NCI-H2171 treated with DMSO at 0.1 percent for 48 hours (cell line): ENCODE measurements at regions not wholly inside any gene's neighbourhood (a gene's known extent, or its start where the extent isn't known, plus 50 kb on each side); places are given as distances from the start of the nearest gene placed in this dataset.
"Not testable (repeated sequence)": the region's sequence is repeated elsewhere in the genome, so short reads cannot be mapped to it uniquely, and the experiment has no call there.

Experiments
- DNase-seq: peaks from one replicate; lab custom pipeline; 2025; lab: John Stamatoyannopoulos, UW

GRCh38 chr2:209305746-209306196, 118.1 kb upstream of the MAP2 start:
- no peak for DNase-seq

DNA sequence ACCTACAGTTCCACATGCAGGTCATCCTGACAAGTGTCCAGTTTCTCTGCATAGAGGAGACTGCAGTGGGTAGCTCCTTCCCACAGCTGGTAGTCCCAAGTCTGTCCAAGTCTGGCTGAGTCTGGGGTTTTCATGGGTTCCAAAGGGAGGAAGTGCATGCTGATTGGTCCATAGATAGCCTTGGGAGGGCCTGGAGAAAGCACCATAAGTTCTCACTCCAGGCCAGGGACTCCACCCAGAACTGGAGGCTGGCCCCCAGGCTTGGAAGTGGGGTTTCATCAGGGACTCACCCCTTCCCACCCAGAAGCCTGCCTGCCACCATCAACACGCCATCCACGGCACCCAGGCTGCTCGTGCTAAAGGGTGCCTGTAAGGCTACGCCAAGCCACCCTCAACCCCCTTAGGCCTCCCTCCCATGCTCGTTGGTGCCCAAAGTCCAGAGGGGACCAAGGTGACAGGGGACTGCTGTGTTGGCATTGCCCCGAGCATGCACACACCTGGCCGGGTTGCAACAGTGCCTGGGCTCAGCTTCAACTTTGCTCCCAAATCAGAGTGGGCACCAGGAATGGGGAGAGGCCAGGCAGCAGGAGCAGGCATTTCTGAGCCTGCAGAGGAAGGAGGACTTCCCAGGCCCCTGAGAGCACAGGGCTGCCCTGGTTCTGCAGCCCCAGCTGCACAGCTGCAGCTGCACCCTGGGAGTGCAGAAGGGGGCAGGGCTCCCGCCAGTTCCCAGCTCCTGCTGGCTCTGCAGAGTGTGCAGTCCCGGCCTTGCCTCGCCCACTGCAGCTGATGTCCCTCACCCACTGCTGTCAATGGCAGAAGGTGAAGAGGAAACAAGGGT, 116.5 kb upstream of the MAP2 start:
- DNase-seq: no peak

- DNase-seq: no peak
Observed at GRCh38 chr2:209308415-209308814, 115.4 kb upstream of the MAP2 start.

DNA sequence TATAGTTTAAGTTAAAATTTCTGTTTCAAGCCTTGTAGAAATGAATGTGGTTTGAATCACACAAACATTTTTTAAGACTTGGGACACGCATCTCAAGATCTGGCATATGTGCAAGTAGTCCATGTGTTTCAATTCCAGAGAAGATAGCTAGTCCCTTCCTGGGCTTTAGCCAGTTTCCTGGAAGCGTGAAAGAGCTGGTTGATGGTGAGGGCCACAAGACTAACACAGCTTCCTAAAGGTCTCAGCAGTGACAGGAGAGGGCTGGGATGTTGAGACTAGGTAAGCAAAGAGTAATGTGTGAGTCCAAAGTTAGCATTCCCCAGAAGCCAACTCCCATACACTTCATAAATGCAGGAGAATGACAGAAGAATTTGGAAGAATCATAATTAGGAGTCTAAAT, 111.9 kb upstream of the MAP2 start:
- DNase-seq: no peak

- DNase-seq: not testable (repeated sequence)
Observed at GRCh38 chr2:209312450-209312849, 111.4 kb upstream of the MAP2 start.

GRCh38 chr2:209314653-209315052, 109.2 kb upstream of the MAP2 start:
- DNase-seq: no peak

GRCh38 chr2:209316141-209316540, 107.7 kb upstream of the MAP2 start:
- DNase-seq: no peak

DNA sequence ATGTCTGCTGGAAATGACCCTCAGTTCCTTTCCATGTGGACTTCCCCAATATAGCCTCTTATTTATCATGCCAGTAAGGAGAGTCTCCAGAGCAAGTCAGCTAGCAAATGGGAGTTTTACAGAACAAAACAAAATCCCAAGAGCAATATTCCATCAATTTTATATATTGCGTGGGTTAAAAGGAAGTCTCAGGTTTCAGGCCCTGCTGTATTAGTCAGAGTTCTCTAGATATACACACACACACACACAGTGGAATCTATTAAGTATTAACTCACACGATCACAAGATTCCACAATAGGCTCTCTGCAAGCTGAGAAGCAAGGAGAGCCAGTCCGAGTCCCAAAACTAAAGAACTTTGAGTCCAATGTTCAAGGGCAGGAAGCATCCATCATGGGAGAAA, 102.8 kb upstream of the MAP2 start:
- no peak for DNase-seq

- no peak for DNase-seq
Observed at GRCh38 chr2:209321581-209321980, 102.3 kb upstream of the MAP2 start.

- DNase-seq: peak; percentile 8
Observed at GRCh38 chr2:209322041-209322440, 101.8 kb upstream of the MAP2 start.

DNA sequence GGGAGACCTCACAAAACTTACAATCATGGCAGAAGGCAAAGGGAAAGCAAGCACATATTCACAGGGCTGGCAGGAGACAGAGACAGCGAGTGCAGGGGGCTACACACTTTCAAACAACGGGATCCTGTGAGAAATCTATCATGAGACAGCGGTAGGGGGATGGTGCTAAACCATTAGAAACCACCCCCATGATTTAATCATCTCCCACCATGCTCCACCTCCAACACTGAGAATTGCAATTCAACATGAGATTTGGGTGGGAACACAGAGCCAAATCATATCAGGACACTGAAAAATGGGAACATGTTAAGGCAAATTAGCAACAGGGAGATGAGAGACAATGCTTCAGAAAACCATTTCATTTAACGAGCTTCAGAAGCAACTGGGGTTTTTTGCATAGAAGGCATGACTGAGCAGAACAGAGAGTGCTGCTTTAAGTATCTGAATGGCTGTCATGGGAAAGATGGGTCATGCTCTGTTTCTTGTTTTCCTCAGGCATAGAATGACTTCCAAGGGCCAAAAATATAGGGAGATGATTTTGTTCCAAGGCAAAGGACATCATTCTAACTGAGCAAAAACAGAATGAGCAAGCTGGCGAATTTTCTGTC, 100.8 kb upstream of the MAP2 start:
- DNase-seq: no peak

DNA sequence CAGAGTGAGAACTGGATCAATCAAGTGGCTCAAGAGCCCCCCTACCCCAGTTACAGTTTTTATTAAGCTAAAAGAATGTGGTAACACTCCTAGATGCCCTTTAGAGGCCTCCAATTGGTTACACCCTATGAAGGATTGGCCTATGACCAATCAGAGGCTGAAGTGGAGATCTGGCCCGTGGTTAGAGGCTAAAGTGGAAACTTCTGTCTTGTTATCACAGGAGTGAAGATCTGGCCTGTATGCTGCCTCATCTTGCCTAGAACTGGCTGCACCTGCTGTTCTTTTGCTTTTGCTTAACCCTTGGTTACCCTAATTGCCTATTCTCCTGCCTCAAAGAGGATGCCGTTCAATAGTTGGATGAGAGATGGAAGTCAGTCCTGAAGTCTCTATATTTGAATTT, 100.1 kb upstream of the MAP2 start:
- no peak for DNase-seq

DNA sequence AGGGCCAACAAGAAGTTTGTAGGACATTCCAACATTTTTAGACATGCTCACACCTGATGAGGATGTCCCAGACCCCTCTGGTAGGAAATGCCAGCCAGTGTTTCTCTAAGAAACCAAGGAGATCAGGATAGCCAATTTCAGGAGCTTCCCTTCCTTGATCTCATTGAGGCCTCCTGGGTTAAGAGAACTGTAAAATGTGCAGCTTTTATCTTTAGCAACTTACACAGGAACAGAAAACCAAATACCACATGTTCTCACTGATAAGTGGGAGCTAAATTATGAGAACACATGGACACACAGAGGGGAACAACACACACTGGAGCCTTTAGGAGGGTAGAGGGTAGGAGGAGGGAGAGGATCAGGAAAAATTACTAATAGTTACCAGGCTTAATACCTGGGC, 99.6 kb upstream of the MAP2 start:
- no peak for DNase-seq

GRCh38 chr2:209331291-209331844, 92.5 kb upstream of the MAP2 start:
- peak; percentile 64 for DNase-seq

DNA sequence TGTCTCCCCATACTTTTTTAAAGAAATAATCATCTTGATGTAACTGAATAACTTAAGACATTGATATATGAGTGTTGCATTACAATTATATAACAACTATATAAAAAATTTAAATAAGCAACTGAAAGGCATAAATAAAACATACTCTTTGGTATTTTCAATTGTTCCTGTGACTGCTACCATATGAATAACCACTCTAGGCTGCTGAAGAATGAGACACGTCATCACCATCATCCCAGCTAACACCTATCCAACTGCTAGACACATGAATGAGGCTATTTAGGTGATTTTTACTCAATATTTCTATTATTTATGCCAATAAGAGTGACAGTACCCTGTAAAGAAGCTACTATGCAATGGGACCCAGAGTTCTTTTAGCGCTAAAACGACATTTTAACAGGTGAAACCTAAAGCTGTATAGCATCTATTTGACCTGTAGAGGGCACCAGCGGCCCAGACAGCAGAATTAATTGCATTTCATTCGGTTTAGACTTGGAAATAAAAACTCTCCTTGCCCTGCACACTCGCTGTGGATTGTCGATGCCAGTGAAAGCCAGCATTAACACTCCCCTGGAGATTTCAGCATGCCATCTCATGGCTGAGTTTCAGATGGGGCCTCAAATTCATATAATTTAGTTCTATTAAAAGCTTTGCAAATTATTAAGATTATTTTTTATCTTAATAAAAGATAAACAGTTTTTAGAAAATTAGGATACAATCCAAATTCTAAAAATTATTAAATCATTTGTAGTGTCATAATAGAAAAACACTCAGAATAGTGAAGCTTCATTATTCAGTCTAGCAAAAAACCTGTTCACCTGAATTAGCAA, 89.4 kb upstream of the MAP2 start:
- peak; percentile 73 for DNase-seq

- DNase-seq: no peak
Observed at GRCh38 chr2:209340522-209340921, 83.3 kb upstream of the MAP2 start.

DNA sequence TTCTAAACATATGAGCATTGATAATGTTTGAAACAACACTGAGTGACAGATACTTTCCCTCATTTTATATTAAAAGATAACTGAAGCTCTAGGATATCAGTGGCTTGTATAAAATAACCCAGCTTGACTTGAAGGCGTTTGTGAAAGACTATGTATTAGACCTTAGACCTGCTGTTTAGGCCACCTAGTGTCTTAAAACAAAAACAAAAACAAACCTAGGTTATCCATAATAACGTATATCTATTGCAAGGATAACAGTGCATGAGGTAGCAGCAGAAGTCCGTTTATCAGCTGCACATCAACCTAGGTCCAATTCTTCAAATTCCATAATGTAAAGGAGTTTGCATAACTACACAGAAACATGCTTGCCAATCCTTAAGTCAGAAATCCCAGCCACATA, 79.5 kb upstream of the MAP2 start:
- DNase-seq: no peak

DNA sequence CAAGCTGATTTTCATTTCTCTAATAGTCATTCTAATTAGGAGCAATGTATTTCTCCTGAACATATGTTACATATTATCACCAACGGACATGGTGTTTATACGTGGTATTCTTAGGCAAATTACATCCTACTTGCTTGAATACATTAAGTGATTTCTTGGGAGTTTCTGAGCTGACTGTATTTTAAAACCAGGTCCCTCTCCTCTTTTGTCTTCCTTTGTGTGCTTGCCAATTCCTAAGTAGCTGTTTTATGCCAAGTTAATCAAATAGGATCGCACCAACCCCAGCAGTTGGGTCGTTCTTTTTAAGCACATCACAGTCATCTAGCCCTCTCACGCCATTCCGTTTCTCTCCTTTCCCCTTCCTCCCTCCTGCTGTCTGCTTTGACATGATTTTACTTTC, 75.4 kb upstream of the MAP2 start:
- no peak for DNase-seq

DNA sequence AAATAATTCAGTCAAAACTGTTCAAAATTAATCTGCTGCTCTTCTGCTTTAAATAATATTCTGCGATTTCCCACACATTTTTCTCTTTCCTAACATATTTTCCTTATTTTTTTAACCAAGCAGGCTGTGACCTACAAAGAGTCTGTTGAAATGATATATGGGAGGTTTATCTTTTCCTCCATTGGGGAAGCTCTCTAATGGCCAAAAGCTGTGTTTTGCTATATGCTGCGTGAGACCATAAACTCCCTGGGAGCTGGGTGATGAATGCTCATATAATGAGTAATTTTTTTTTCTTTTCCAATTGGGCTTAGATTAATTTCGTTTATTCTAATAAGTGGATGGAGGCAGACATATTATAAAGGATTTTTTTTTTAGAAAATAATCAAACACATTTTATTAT, 72.2 kb upstream of the MAP2 start:
- DNase-seq: no peak

- DNase-seq: no peak
Observed at GRCh38 chr2:209358992-209359391, 64.9 kb upstream of the MAP2 start.

- no peak for DNase-seq
Observed at GRCh38 chr2:209367075-209367747, 56.6 kb upstream of the MAP2 start.

DNA sequence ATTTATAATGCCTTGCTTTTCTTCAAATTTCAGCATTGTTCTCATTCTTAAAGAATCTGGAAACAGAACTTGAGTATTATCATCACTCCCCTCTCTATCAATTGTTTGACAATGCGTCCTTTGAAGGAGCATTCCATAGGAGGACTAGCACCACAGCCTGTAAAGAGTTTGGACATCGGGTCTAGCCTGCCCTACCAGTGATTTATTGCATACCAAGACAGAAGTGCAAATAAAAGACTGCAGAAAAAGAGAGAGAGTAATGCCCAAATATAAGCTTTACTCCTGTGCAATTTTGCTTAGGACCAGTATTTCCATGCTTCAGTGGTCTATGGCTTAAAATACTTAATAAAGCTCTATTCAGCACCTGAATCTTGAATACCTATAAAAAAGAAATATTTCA, 55.4 kb upstream of the MAP2 start:
- DNase-seq: no peak
